AG09309 (cell line): ENCODE measurements at regions not wholly inside any gene's neighbourhood (a gene's known extent, or its start where the extent isn't known, plus 50 kb on each side); places are given as distances from the start of the nearest gene placed in this dataset.

ENCODE experiments used
- DNase-seq: peaks from one replicate; pipeline ENCODE4 v3.0.0-alpha.2; 2010; ENCODE audit warnings: low read depth
- H3K4me3 ChIP-seq: 2 replicates; pipeline ENCODE4 v1.5.1; 2011; ENCODE audit warnings: mild to moderate bottlenecking, low read depth, low read length, moderate library complexity; ENCODE audit not compliant: control insufficient read depth
- CTCF ChIP-seq: IDR thresholded peaks from 2 replicates; pipeline ENCODE4 v1.5.1; 2011; ENCODE audit warnings: mild to moderate bottlenecking, low read depth, low read length, inconsistent platforms; ENCODE audit not compliant: insufficient read depth, control insufficient read depth; ENCODE audit errors: missing control alignments

DNA sequence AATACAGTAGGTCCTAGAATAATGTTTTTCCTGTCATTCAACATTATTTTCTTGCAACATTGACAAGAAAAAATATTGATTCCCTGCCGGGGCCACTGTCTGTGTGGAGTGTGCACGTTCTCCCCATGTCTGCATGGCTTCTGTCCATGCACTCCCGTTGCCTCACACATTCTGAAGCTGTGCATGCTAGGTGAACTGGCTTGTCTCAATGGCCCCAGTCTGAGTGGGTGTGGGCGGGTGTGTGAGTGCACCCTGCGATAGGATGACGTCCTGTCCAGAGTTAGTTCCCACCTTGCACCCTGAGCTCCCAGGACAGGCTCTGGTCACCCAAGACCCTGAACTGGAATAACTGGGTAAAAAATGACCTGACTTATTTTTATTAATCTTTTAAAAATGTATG is 186.1 kb downstream of the CAND1 start:
- no peak overlapping the region for H3K4me3 ChIP-seq
- DNase-seq: no peak
- no peak for TF ChIP-seq CTCF

DNA sequence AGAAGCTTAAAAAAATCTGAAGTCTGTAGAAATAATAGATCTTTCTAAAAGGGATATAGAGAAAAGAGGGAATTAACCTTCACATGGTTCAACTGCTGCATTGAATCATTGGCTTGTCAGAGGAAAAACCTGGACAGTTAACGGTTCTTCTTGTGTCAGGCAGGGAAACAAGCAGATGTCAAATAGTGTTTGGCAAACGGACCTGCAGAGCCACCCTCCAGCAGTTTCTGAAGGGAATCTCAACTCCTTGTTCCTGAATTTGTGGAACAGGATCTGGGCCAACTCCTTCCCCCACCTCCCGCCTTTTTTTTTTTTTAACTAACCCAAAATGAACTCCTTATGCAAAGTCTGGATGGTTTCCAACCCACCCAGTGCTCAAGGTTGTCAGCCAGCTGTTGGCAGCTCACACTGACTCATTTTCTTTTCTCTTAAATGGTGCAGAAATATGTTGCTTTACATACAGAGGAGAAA is 187.3 kb downstream of the CAND1 start:
- H3K4me3 ChIP-seq: no peak overlapping the region
- no peak for TF ChIP-seq CTCF
- DNase-seq: peak; percentile 80

DNA sequence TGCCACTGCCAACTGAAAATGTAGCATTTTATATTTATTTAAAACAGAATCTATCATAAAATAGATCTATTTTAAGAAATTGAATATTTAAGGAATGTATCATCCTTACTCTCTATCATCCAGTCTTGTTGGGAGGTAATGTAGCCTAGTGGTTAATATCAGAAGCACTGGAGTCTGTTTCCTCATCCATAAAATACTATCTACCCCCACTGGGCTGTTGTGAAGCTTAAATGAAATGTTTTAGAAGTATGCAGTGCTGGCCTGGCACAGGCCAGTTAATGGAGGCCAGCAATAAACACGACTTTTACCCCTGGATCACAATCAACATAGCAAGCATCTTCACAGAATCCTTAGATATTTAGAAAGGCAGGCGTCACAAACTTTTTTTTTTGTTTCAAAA is 188.0 kb downstream of the CAND1 start:
- H3K4me3 ChIP-seq: no peak overlapping the region
- no peak for DNase-seq
- TF ChIP-seq CTCF: no peak

GRCh38 chr12:67457778-67458665 is 188.9 kb downstream of the CAND1 start:
- H3K4me3 ChIP-seq: no peak overlapping the region
- TF ChIP-seq CTCF: peak; percentile 49
- DNase-seq: no peak

- H3K4me3 ChIP-seq: no peak overlapping the region
- TF ChIP-seq CTCF: no peak
- no peak for DNase-seq
Measured at GRCh38 chr12:67459173-67459572, 189.4 kb upstream of the DYRK2 start.

GRCh38 chr12:67459578-67459977 is 189.0 kb upstream of the DYRK2 start:
- no peak for TF ChIP-seq CTCF
- DNase-seq: no peak

More at GRCh38 chr12:67459578-67459977, 189.0 kb upstream of the DYRK2 start:
- H3K4me3 ChIP-seq: no peak overlapping the region
